Osteocyte (in vitro differentiated cells): ENCODE measurements at regions not wholly inside any gene's neighbourhood (a gene's known extent, or its start where the extent isn't known, plus 50 kb on each side); places are given as distances from the start of the nearest gene placed in this dataset.

Experiments
- DNase-seq: peaks from one replicate; pipeline ENCODE4 v3.0.0; 2021; ENCODE audit warnings: mixed read lengths; ENCODE audit not compliant: unreplicated experiment; ENCODE audit errors: extremely low spot score
- H3K27ac Mint-ChIP-seq: one replicate; pipeline ENCODE4 v1.8.0; 2021; ENCODE audit warnings: mild to moderate bottlenecking, mixed read lengths; ENCODE audit not compliant: unreplicated experiment
- H3K27me3 Mint-ChIP-seq: one replicate; pipeline ENCODE4 v1.8.0; 2021; ENCODE audit warnings: mixed read lengths; ENCODE audit not compliant: unreplicated experiment
- H3K36me3 Mint-ChIP-seq: one replicate; pipeline ENCODE4 v1.8.0; 2021; ENCODE audit warnings: mixed read lengths; ENCODE audit not compliant: unreplicated experiment
- H3K4me1 Mint-ChIP-seq: one replicate; pipeline ENCODE4 v1.8.0; 2021; ENCODE audit warnings: mixed read lengths; ENCODE audit not compliant: unreplicated experiment
- H3K4me3 Mint-ChIP-seq: one replicate; pipeline ENCODE4 v1.8.0; 2021; ENCODE audit warnings: mild to moderate bottlenecking, moderate library complexity, mixed read lengths; ENCODE audit not compliant: unreplicated experiment
- H3K9me3 Mint-ChIP-seq: one replicate; pipeline ENCODE4 v1.8.0; 2021; ENCODE audit warnings: mixed read lengths; ENCODE audit not compliant: unreplicated experiment
- CTCF ChIP-seq: fragments of 200-600 bp; sonication (generic); IDR thresholded peaks from 2 replicates; pipeline ENCODE4 v1.5.0; 2021; ENCODE audit warnings: antibody characterized with exemption, mild to moderate bottlenecking, moderate library complexity

GRCh38 chr7:86949052-86949778 is 110.2 kb downstream of the ELAPOR2 start:
- Mint-ChIP-seq H3K9me3 (no peaks in the 10 kb centered on the region), H3K27me3 (no peaks in the 10 kb centered on the region), H3K36me3 (peaks cover 4% of the 10 kb centered on the region), H3K27ac (no peak overlapping the region), H3K4me3 (no peak overlapping the region), H3K4me1 (peaks cover 28% of the 10 kb centered on the region)
- no peak for DNase-seq
- no peak for TF ChIP-seq CTCF

GRCh38 chr7:86947929-86948328 is 111.5 kb downstream of the ELAPOR2 start:
- Mint-ChIP-seq H3K9me3 (no peaks in the 10 kb centered on the region), H3K27me3 (no peaks in the 10 kb centered on the region), H3K27ac (no peak overlapping the region), H3K4me3 (no peak overlapping the region), H3K36me3 (peaks cover 4% of the 10 kb centered on the region), H3K4me1 (peaks cover 26% of the 10 kb centered on the region)
- no peak for TF ChIP-seq CTCF
- DNase-seq, result no peak

DNA sequence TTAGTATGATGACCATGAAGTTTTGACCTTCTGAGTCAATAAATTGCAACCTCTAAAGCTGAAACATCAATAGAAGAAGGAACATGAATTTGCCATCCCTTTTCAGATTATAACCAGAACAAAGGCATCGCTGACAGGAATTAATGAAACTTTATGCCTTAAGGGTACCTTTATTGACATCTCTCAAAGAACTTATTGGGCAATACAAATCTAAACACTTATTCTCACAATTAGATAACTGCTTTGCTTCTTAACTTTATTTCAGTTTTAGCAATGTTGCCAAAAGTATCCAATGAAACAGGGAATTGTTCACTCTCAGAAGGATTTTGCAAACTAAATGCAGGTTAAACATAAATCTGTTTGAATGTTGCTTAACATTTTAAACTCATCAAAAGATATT is 116.0 kb downstream of the ELAPOR2 start:
- no peak for DNase-seq
- Mint-ChIP-seq H3K27ac (no peak overlapping the region), H3K4me1 (peaks cover 15% of the 10 kb centered on the region)

GRCh38 chr7:86942995-86943394 is 116.5 kb downstream of the ELAPOR2 start:
- H3K27ac Mint-ChIP-seq, result no peak overlapping the region
- peaks cover 6% of the 10 kb centered on the region for H3K36me3 Mint-ChIP-seq
- no peaks in the 10 kb centered on the region for H3K27me3 Mint-ChIP-seq
- H3K4me3 Mint-ChIP-seq, result no peak overlapping the region
- no peak for TF ChIP-seq CTCF
- DNase-seq, result no peak
- no peaks in the 10 kb centered on the region for H3K9me3 Mint-ChIP-seq
- peaks cover 12% of the 10 kb centered on the region for H3K4me1 Mint-ChIP-seq

More for the DNA sequence above, 116.0 kb downstream of the ELAPOR2 start:
- Mint-ChIP-seq H3K9me3 (no peaks in the 10 kb centered on the region), H3K4me3 (no peak overlapping the region), H3K36me3 (peaks cover 5% of the 10 kb centered on the region), H3K27me3 (no peaks in the 10 kb centered on the region)
- no peak for TF ChIP-seq CTCF

GRCh38 chr7:86942081-86942480 is 117.4 kb downstream of the ELAPOR2 start:
- Mint-ChIP-seq H3K27me3 (no peaks in the 10 kb centered on the region), H3K9me3 (no peaks in the 10 kb centered on the region), H3K27ac (no peak overlapping the region), H3K4me1 (peaks cover 4% of the 10 kb centered on the region), H3K36me3 (peaks cover 8% of the 10 kb centered on the region), H3K4me3 (no peak overlapping the region)
- no peak for TF ChIP-seq CTCF
- DNase-seq, result no peak
